Heart left ventricle (tissue), 16 donors: ENCODE measurements at regions not wholly inside any gene's neighbourhood (a gene's known extent, or its start where the extent isn't known, plus 50 kb on each side); places are given as distances from the start of the nearest gene placed in this dataset.

ENCODE experiments used
- ATAC-seq, 4 donors: fragments of 200-7000 bp; cut with Tn5 transposase; one replicate each; pipeline ENCODE4 v1.9.1; 2020 to 2022; ENCODE audit warnings: moderate library complexity in 4 of 4, mild to moderate bottlenecking in 3 of 4, moderate number of reproducible peaks in 1 of 4
- DNase-seq, 5 donors: peaks; one replicate each; pipeline ENCODE4 v3.0.0-alpha.2; 2020
- H3K27ac ChIP-seq, 12 donors: fragments of 200-600 bp; sonication (generic) in 4 of 12; one replicate each; pipeline versions ENCODE4 v1.5.0 to v1.8.0; 2016 to 2022; ENCODE audit warnings: mild to moderate bottlenecking in 2 of 12
- H3K27me3 ChIP-seq, 9 donors: fragments of 200-600 bp; sonication (generic) in 2 of 9; one replicate each; pipeline versions ENCODE4 v1.5.1 to v1.8.0; 2016 to 2022; ENCODE audit warnings: mild to moderate bottlenecking in 3 of 9
- H3K36me3 ChIP-seq, 9 donors: fragments of 200-600 bp; sonication (generic) in 2 of 9; one replicate each; pipeline versions ENCODE4 v1.5.0 to v1.8.0; 2018 to 2022; ENCODE audit warnings: mild to moderate bottlenecking in 2 of 9
- H3K4me1 ChIP-seq, 12 donors: fragments of 200-600 bp; sonication (generic) in 4 of 12; one replicate each; pipeline versions ENCODE4 v1.5.0 to v1.8.0; 2016 to 2022; ENCODE audit warnings: mild to moderate bottlenecking in 3 of 12
- H3K4me3 ChIP-seq, 12 donors: fragments of 200-600 bp; sonication (generic) in 4 of 12; one replicate each; pipeline versions ENCODE4 v1.5.0 to v1.8.0; 2017 to 2022; ENCODE audit warnings: mild to moderate bottlenecking in 9 of 12, moderate library complexity in 4 of 12
- H3K9me3 ChIP-seq, 12 donors: fragments of 200-600 bp; sonication (generic) in 4 of 12; one replicate each; pipeline versions ENCODE4 v1.5.0 to v1.8.0; 2016 to 2022; ENCODE audit warnings: mild to moderate bottlenecking in 1 of 12
- POLR2A ChIP-seq, 2 donors: fragments of 450-650 bp; IDR thresholded peaks; one replicate each; pipeline ENCODE4 v1.6.1; 2017; ENCODE audit warnings: antibody characterized with exemption in 2 of 2, mild to moderate bottlenecking in 2 of 2, moderate library complexity in 2 of 2
- WGBS, 4 donors: extraction: QIAGEN DNeasy Blood & Tissue Kit in 2 of 4; methylation state at CpG; one replicate each; pipeline versions ENCODE4 v1.1.5 to v1.1.7; 2013 to 2018; 5-methylcytosine and 5-hydroxymethylcytosine counted together
- intact Hi-C, 10 donors: fragments of 100-400 bp; cut with DNase I; formaldehyde crosslinking; loops; one replicate each; pipeline versions ENCODE4 v1.11.1 to v1.14.2; 2022
- TF ChIP-seq, protein P1 (sequence below), 12 donors: fragments of 200-600 bp; sonication (generic) in 4 of 12; IDR thresholded peaks; one replicate each; pipeline versions ENCODE4 v1.5.0 to v1.8.0; 2018 to 2022; ENCODE audit warnings: antibody characterized with exemption in 12 of 12, mild to moderate bottlenecking in 5 of 12
- donor health status: ischemic (EF 13 %, LVEDD 7.1; RV severe dilation, severe dysfunction).
- donor health status: healthy with polysubstance abuse.
- donor health status: DM: no; HTN: yes; CAD: no.
- donor health status: DM: no; HTN: no; CAD: no.
- donor health status: ischemic (EF 25% LVEDD 6.9; RV normal size, moderate dysfunction).
- donor health status: ischemic (EF 25% LVEDD 5.7; RV mildly dilated, moderate dysfunction).
- donor health status: healthy.
- donor health status: DM: yes; HTN: yes; CAD: no.
- donor health status: ischemic (EF 35%, LVEDD 5.7; RV mildly dilated, moderate dysfunction).
- donor health status: nonischemic (EF 11% LVEDD 7.7; RV severe dilation, severe dysfunction).
- donor health status: DM: yes; HTN: yes; CAD: no.
- donor health status: PGD.
- donor health status: ischemic (EF 29% LVEDD 5.4; RV normal size, mild dysfunction).
- donor health status: nonischemic (EF 23%, LVEDD 6.1; RV moderate dilation, normal function).

DNA sequence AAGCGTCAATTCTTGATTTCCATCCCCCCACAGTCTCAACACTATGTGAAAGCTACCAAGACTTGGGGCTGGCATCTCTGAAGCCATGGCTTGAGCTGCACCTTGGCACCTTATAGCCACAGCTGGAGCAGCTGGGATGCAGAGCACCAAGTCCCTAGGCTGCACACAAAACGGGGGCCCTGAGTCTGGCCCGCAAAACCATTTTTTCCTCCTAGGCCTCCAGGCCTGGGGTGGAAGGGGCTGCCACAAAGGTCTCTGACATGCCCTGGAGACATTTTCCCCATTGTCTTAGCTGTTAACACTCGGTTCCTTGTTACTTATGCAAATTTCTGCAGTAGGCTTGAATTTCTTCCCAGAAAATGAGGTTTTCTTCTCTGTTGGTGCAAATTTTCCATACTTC is 89.8 kb upstream of the GNAI1 start:
- TF ChIP-seq POLR2A (IDR thresholded peaks at IDR 0.05), result no peak
- TF ChIP-seq, protein P1, sequence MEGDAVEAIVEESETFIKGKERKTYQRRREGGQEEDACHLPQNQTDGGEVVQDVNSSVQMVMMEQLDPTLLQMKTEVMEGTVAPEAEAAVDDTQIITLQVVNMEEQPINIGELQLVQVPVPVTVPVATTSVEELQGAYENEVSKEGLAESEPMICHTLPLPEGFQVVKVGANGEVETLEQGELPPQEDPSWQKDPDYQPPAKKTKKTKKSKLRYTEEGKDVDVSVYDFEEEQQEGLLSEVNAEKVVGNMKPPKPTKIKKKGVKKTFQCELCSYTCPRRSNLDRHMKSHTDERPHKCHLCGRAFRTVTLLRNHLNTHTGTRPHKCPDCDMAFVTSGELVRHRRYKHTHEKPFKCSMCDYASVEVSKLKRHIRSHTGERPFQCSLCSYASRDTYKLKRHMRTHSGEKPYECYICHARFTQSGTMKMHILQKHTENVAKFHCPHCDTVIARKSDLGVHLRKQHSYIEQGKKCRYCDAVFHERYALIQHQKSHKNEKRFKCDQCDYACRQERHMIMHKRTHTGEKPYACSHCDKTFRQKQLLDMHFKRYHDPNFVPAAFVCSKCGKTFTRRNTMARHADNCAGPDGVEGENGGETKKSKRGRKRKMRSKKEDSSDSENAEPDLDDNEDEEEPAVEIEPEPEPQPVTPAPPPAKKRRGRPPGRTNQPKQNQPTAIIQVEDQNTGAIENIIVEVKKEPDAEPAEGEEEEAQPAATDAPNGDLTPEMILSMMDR (IDR thresholded peaks at IDR 0.05), result no peak
- H3K36me3 ChIP-seq, result no peaks in the 10 kb centered on the region
- no peaks in the 10 kb centered on the region for H3K4me1 ChIP-seq
- intact Hi-C loops, result no loop called here
- no peaks in the 10 kb centered on the region for H3K9me3 ChIP-seq
- H3K27me3 ChIP-seq, result no peaks in the 10 kb centered on the region
- DNase-seq (peak in 1 of 5 donors; percentile 31), ATAC-seq (no peak)
- H3K4me3 ChIP-seq, result no peak overlapping the region
- H3K27ac ChIP-seq, result no peak overlapping the region
- 93 to 94% (median 94%) methylated on average over 4 of the region's 4 CpGs for WGBS, 4 donors

GRCh38 chr7:80040752-80041151 is 93.9 kb upstream of the GNAI1 start:
- no peak overlapping the region for H3K27ac ChIP-seq
- DNase-seq, result no peak
- 43 to 95% (median 71%) methylated on average over 3 of the region's 3 CpGs for WGBS, 4 donors
- no peak for ATAC-seq
- no peaks in the 10 kb centered on the region for H3K4me1 ChIP-seq
- no peak for TF ChIP-seq POLR2A (IDR thresholded peaks at IDR 0.05)
- TF ChIP-seq, protein P1 (IDR thresholded peaks at IDR 0.05), result no peak
- no peaks in the 10 kb centered on the region for H3K36me3 ChIP-seq
- intact Hi-C loops, result no loop called here
- no peaks in the 10 kb centered on the region for H3K9me3 ChIP-seq
- no peaks in the 10 kb centered on the region for H3K27me3 ChIP-seq
- no peak overlapping the region for H3K4me3 ChIP-seq

DNA sequence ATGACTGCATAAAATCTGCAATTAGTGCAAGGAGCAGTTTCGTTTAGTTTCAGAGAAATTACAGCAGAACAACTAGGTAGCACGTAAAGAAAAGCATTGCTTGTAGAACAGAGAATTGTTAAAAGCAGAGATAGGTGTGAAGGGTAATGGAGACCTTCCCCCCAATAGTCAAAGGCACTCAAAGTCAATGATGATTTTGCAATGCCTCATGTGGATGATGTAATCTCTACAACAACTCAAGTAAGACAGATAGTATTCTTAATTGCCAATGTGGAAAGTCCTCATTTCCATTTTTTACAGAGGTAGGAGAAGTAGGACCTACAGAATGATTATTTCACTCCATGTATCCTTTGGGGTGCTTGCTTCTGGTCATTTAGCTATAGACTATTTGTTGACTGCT is 94.3 kb upstream of the GNAI1 start:
- TF ChIP-seq, protein P1 (IDR thresholded peaks at IDR 0.05), result no peak
- no peak for TF ChIP-seq POLR2A (IDR thresholded peaks at IDR 0.05)
- Histone ChIP-seq H3K27me3 (no peaks in the 10 kb centered on the region), H3K4me3 (no peak overlapping the region), H3K9me3 (no peaks in the 10 kb centered on the region), H3K4me1 (no peaks in the 10 kb centered on the region), H3K36me3 (no peaks in the 10 kb centered on the region), H3K27ac (no peak overlapping the region)
- ATAC-seq (no peak), DNase-seq (no peak)
- 78 to 88% (median 83%) methylated on average over 2 of the region's 2 CpGs for WGBS, 4 donors
- intact Hi-C loops, result no loop called here

DNA sequence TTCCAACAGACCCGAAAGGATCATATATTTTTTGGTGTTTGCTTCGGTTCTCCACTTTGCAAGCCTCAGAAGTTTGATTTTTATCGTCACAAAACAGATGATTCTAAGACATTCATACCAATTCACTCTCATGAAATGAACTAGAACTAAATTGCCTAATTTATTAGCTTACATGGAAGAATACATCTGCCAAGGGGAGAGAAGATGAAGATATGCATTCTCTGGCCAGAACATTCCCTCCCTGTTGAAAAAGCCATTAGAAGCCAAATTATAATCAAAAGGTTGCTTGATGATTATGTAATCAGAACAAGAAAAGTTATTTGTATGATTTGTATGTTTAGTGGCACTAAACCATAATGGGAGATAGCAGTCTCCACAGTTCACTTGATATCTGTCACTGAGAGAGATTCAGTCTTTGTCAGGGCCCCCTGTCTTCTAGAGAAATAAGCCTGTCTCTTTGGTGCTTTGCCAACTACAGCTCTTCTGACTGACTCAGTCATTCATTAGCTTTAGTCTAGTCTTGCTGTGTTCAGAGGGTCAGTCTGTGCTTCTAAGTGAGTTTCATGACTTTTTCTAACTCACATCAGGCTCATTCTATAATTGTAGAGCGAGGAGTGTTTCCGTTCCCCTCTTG is 95.3 kb upstream of the GNAI1 start:
- WGBS, 4 donors, result 79 to 86% (median 81%) methylated on average over 5 of the region's 5 CpGs
- H3K4me3 ChIP-seq, result no peak overlapping the region
- no peak overlapping the region for H3K27ac ChIP-seq
- no peak for ATAC-seq
- no peaks in the 10 kb centered on the region for H3K4me1 ChIP-seq
- H3K9me3 ChIP-seq, result no peaks in the 10 kb centered on the region
- no peaks in the 10 kb centered on the region for H3K36me3 ChIP-seq
- no peak for TF ChIP-seq POLR2A (IDR thresholded peaks at IDR 0.05)
- TF ChIP-seq, protein P1 (IDR thresholded peaks at IDR 0.05), result no peak
- no peaks in the 10 kb centered on the region for H3K27me3 ChIP-seq
- no peak for DNase-seq
- intact Hi-C loops, result no loop called here
